GM23248 (cell line): ENCODE measurements at regions not wholly inside any gene's neighbourhood (a gene's known extent, or its start where the extent isn't known, plus 50 kb on each side); places are given as distances from the start of the nearest gene placed in this dataset. TPM values are rescaled to one million over a fixed set of nuclear protein-coding genes. Genes with fewer than 3 reads are reported as not detected.

Source experiments
- DNase-seq: peaks from one replicate; pipeline ENCODE4 v3.0.0-alpha.2; 2015
- H2AFZ ChIP-seq: fragments of 200-600 bp; sonication (generic); 2 replicates; pipeline ENCODE4 v1.6.1; 2016; ENCODE audit warnings: antibody characterized with exemption
- H3F3A ChIP-seq: fragments of 200-600 bp; sonication (generic); 2 replicates; pipeline ENCODE4 v1.6.1; 2016; ENCODE audit warnings: mild to moderate bottlenecking, antibody characterized with exemption, mixed run types; ENCODE audit not compliant: insufficient read depth
- H3K27ac ChIP-seq: fragments of 200-600 bp; sonication (generic); 2 replicates; pipeline ENCODE4 v1.5.1; 2016; ENCODE audit warnings: mild to moderate bottlenecking
- H3K27me3 ChIP-seq: fragments of 200-600 bp; sonication (generic); replicated peaks from 2 replicates; pipeline ENCODE4 v1.6.1; 2016; ENCODE audit warnings: mild to moderate bottlenecking; ENCODE audit not compliant: insufficient read depth
- H3K36me3 ChIP-seq: fragments of 200-600 bp; sonication (generic); 2 replicates; pipeline ENCODE4 v1.6.1; 2016; ENCODE audit warnings: low read depth, mild to moderate bottlenecking
- H3K4me1 ChIP-seq: fragments of 200-600 bp; sonication (generic); 2 replicates; pipeline ENCODE4 v1.6.1; 2016; ENCODE audit warnings: mild to moderate bottlenecking; ENCODE audit not compliant: insufficient read depth
- H3K4me2 ChIP-seq: fragments of 200-600 bp; sonication (generic); one replicate; pipeline ENCODE4 v1.6.1; 2016; ENCODE audit warnings: mild to moderate bottlenecking; ENCODE audit not compliant: unreplicated experiment
- H3K4me3 ChIP-seq: fragments of 200-600 bp; sonication (generic); 2 replicates; pipeline ENCODE4 v1.5.1; 2016; ENCODE audit warnings: mild to moderate bottlenecking
- H3K79me2 ChIP-seq: fragments of 200-600 bp; sonication (generic); 2 replicates; pipeline ENCODE4 v1.6.1; 2016; ENCODE audit warnings: mild to moderate bottlenecking; ENCODE audit not compliant: insufficient read depth
- H3K9ac ChIP-seq: fragments of 200-600 bp; sonication (generic); 2 replicates; pipeline ENCODE4 v1.6.1; 2016; ENCODE audit warnings: mild to moderate bottlenecking
- H3K9me2 ChIP-seq: fragments of 200-600 bp; sonication (generic); 2 replicates; pipeline ENCODE4 v1.6.1; 2016; ENCODE audit warnings: mixed run types, mild to moderate bottlenecking, moderate library complexity; ENCODE audit not compliant: insufficient read depth
- H3K9me3 ChIP-seq: fragments of 200-600 bp; sonication (generic); one replicate; pipeline ENCODE4 v1.6.1; 2017; ENCODE audit warnings: low read depth
- H4K20me1 ChIP-seq: fragments of 200-600 bp; sonication (generic); 2 replicates; pipeline ENCODE4 v1.6.0; 2016; ENCODE audit not compliant: insufficient read depth
- EZH2 ChIP-seq: fragments of 200-600 bp; sonication (generic); IDR thresholded peaks from 2 replicates; pipeline ENCODE4 v1.6.1; 2018; ENCODE audit warnings: antibody characterized with exemption, mild to moderate bottlenecking; ENCODE audit not compliant: insufficient read depth, poor library complexity, severe bottlenecking
- EZH2phosphoT487 ChIP-seq: fragments of 200-600 bp; sonication (generic); IDR thresholded peaks from 2 replicates; pipeline ENCODE4 v1.6.1; 2018; ENCODE audit warnings: antibody characterized with exemption, moderate library complexity, mild to moderate bottlenecking, low read depth; ENCODE audit not compliant: insufficient read depth
- WGBS, 2 experiments: methylation state at CpG; one replicate each; pipeline ENCODE4 v1.1.6; 2015 to 2017; ENCODE audit warnings: low lambda C conversion rate in 2 of 2, low coverage in 1 of 2; ENCODE audit errors: missing lambda C conversion rate in 2 of 2; 5-methylcytosine and 5-hydroxymethylcytosine counted together
- in situ Hi-C: fragments of 300-500 bp; cut with MboI; formaldehyde crosslinking; loops from 2 replicates; pipeline ENCODE4 v1.15.0; 2020
- small RNA-seq: library from RNA; depleted of rRNA; stranded (forward); fragments of <200 nt; gene quantifications from one replicate; pipeline ENCODE3, GENCODE V24; 2014; ENCODE audit warnings: low read depth, low replicate concordance

GRCh38 chr7:34603711-34604444 is 54.1 kb upstream of the NPSR1 start:
- Histone ChIP-seq H3K9ac (no peak overlapping the region), H4K20me1 (no peaks in the 10 kb centered on the region), H3K4me1 (no peaks in the 10 kb centered on the region), H3K4me2 (no peak overlapping the region), H3K27me3 (peaks cover 17% of the 10 kb centered on the region), H3F3A (no peaks in the 10 kb centered on the region), H3K4me3 (no peak overlapping the region), H3K9me3 (no peaks in the 10 kb centered on the region), H3K36me3 (no peaks in the 10 kb centered on the region), H3K27ac (no peak overlapping the region), H2AFZ (no peak overlapping the region), H3K9me2 (no peaks in the 10 kb centered on the region), H3K79me2 (no peaks in the 10 kb centered on the region)
- DNase-seq: no peak
- in situ Hi-C loops: no loop called here
- WGBS, 2 experiments: 1 to 2% methylated on average over 3 of the region's 3 CpGs
- TF ChIP-seq EZH2 (no peak), EZH2phosphoT487 (no peak)

Small RNAs in the stretch of these regions (small RNA-seq; reads per million reads assigned to genes)
- not detected for gene RNU6-438P
